HepG2 (cell line): ENCODE measurements at regions not wholly inside any gene's neighbourhood (a gene's known extent, or its start where the extent isn't known, plus 50 kb on each side); places are given as distances from the start of the nearest gene placed in this dataset.

Experiments used
- ARHGAP35 ChIP-seq: sonication (generic); formaldehyde crosslinking; IDR thresholded peaks from 2 replicates; pipeline ENCODE4 v1.9.0; 2022; ENCODE audit warnings: mild to moderate bottlenecking, inconsistent platforms, moderate library complexity, missing genetic modification reagents, borderline replicate concordance
- ETV6 ChIP-seq: sonication (generic); formaldehyde crosslinking; conservative IDR thresholded peaks from 2 replicates; pipeline ENCODE4 v1.4.0; 2020; ENCODE audit warnings: missing genetic modification reagents
- GRHL1 ChIP-seq: sonication (generic); formaldehyde crosslinking; conservative IDR thresholded peaks from 2 replicates; pipeline ENCODE4 v1.8.0; 2022; ENCODE audit warnings: missing genetic modification reagents
- GTF2F1 ChIP-seq: fragments of 150-350 bp; IDR thresholded peaks from 2 replicates; pipeline ENCODE4 v1.6.1; 2014; ENCODE audit warnings: low read length
- GTF3A ChIP-seq: sonication (generic); formaldehyde crosslinking; conservative IDR thresholded peaks from 2 replicates; pipeline ENCODE4 v1.4.0; 2020; ENCODE audit warnings: mild to moderate bottlenecking, missing genetic modification reagents
- KDM1A ChIP-seq: IDR thresholded peaks from 2 replicates; pipeline ENCODE4 v1.6.1; 2016; ENCODE audit warnings: missing compliant biosample characterization
- MTF2 ChIP-seq: sonication (generic); formaldehyde crosslinking; IDR thresholded peaks from 2 replicates; pipeline ENCODE4 v1.5.0; 2020; ENCODE audit warnings: missing genetic modification reagents, borderline replicate concordance
- PHF8 ChIP-seq: sonication (generic); formaldehyde crosslinking; IDR thresholded peaks from 2 replicates; pipeline ENCODE4 v1.5.0; 2020; ENCODE audit warnings: missing genetic modification reagents
- RAD21 ChIP-seq: fragments of 450-650 bp; formaldehyde crosslinking; IDR thresholded peaks from 2 replicates; pipeline ENCODE4 v1.5.0; 2020; ENCODE audit warnings: mild to moderate bottlenecking
- RFX1 ChIP-seq: fragments of 450-650 bp; IDR thresholded peaks from 2 replicates; pipeline ENCODE4 v1.6.1; 2017
- ZNF407 ChIP-seq: sonication (generic); formaldehyde crosslinking; IDR thresholded peaks from one replicate; pipeline ENCODE4 v1.5.1; 2020; ENCODE audit warnings: mild to moderate bottlenecking, missing genetic modification reagents; ENCODE audit errors: not compliant biosample characterization
- TF ChIP-seq, protein P1 (sequence below), 2 experiments: sonication (generic) in 1 of 2; formaldehyde crosslinking in 1 of 2; IDR thresholded peaks; 2 replicates each; pipeline versions ENCODE4 v1.6.1 to v1.9.0; 2014 to 2022; ENCODE audit warnings: antibody characterized with exemption in 1 of 2, borderline replicate concordance in 1 of 2, inconsistent platforms in 1 of 2, low read depth in 1 of 2, missing genetic modification reagents in 1 of 2

DNA sequence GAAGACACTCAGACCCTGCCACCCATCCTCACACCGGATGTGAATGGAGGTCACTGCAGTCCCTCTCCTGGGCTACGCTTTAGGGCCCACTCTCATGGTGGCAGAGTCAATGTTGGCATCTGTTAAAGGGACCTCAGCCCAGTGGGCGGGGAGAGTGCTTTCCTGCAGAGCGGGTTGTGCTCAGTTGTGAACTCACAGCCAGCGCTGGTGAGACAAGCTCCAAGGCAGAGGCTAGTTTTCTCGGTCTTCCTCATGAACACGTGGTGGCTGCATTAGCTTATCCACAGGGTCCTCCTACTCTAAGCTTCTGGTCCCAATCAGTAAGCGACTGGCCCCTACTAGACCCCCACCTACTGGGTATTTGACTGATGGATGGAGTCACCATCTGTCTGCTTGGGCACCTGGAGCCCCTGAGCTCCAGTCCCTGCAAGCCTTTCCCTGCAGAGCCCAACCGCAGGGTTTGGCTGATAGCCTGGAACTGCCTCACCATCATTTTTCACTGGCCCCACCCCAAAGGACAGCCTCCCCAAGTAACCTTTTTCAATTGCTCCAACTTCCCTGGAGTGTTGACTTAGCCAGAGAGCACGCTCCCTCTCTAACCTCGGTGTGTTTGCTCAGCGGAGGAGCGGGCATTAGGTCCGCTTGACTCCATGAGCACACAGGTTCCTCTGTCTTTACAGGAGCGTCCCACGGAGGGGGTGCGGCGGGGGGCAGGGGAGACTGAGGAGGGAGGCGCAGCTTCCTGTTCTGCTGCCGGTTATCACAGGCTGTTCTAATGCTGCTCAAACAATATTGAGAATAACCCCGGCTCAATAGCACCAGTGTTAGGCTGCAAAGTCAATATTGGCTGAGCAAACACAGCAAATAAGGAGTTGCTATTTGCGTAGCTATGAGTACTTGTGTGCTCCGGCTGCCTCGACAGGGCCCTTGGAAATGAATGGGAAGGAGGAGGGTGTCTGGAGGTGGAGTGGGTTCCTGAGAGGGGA is 141.7 kb downstream of the RPLP1 start (continued):
- TF ChIP-seq, protein P1, sequence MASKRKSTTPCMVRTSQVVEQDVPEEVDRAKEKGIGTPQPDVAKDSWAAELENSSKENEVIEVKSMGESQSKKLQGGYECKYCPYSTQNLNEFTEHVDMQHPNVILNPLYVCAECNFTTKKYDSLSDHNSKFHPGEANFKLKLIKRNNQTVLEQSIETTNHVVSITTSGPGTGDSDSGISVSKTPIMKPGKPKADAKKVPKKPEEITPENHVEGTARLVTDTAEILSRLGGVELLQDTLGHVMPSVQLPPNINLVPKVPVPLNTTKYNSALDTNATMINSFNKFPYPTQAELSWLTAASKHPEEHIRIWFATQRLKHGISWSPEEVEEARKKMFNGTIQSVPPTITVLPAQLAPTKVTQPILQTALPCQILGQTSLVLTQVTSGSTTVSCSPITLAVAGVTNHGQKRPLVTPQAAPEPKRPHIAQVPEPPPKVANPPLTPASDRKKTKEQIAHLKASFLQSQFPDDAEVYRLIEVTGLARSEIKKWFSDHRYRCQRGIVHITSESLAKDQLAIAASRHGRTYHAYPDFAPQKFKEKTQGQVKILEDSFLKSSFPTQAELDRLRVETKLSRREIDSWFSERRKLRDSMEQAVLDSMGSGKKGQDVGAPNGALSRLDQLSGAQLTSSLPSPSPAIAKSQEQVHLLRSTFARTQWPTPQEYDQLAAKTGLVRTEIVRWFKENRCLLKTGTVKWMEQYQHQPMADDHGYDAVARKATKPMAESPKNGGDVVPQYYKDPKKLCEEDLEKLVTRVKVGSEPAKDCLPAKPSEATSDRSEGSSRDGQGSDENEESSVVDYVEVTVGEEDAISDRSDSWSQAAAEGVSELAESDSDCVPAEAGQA (IDR thresholded peaks at IDR 0.05; ENCODE audit: low read depth), result no peak
- TF ChIP-seq, protein P1 (CRISPR knock-in tag; IDR thresholded peaks at IDR 0.05; ENCODE audit: borderline replicate concordance), result peak; percentile 68; the same call in 1 of the 2 replicates
- TF ChIP-seq RFX1, result peak; percentile 68
- no peak for TF ChIP-seq ARHGAP35 (CRISPR knock-in tag)
- peak; percentile 48 for TF ChIP-seq ZNF407
- TF ChIP-seq ETV6 (CRISPR knock-in tag), result peak; percentile 78
- TF ChIP-seq RAD21 (CRISPR knock-in tag), result no peak; the same call in 1 of the 2 replicates
- no peak for TF ChIP-seq GRHL1
- no peak for TF ChIP-seq GTF3A (CRISPR knock-in tag)
- peak; percentile 76 for TF ChIP-seq KDM1A
- 0 out of 2 replicates have a peak, but pooled peaks have one; percentile 28 for TF ChIP-seq PHF8
- TF ChIP-seq GTF2F1, result peak; percentile 29; the same call in 1 of the 2 replicates
- TF ChIP-seq MTF2 (CRISPR knock-in tag), result 0 out of 2 replicates have a peak, but pooled peaks have one; percentile 46
